Endothelial cell of umbilical vein (primary cell): ENCODE measurements at regions not wholly inside any gene's neighbourhood (a gene's known extent, or its start where the extent isn't known, plus 50 kb on each side); places are given as distances from the start of the nearest gene placed in this dataset.

Source experiments
- BruUV-seq: library from RNA; stranded (reverse); fragments of 400-500 nt; replicated peaks from 2 replicates; lab custom pipeline; 2021; lab: Mats Ljungman, UMichigan
- CTCF ChIA-PET: fragments of 300-600, 350-600 bp; sonication (Branson Sonifier 250); formaldehyde crosslinking; loops from one replicate; lab custom pipeline; 2021; ENCODE audit warnings: antibody characterized with exemption, inconsistent platforms; lab: Charles Lee
- POLR2A ChIA-PET: fragments of 300-600, 350-600 bp; sonication (Branson Sonifier 250); formaldehyde crosslinking; loops from one replicate; lab custom pipeline; 2021; ENCODE audit warnings: antibody characterized with exemption, inconsistent platforms; lab: Charles Lee
- DNase-seq: peaks from one replicate; pipeline ENCODE4 v3.0.0-alpha.2; 2011; ENCODE audit warnings: low read depth, low spot score
- FAIRE-seq: peaks from 2 replicates; lab custom pipeline; 2011; peaks lifted over from hg19 to GRCh38; lab: Jason Lieb, UNC
- H2AFZ ChIP-seq: 2 replicates; pipeline ENCODE4 v1.6.0; 2012; ENCODE audit warnings: low read depth, low read length, control low read depth, inconsistent platforms
- H3K27ac ChIP-seq: 2 replicates; pipeline ENCODE4 v1.5.1; 2011; ENCODE audit warnings: low read depth, mild to moderate bottlenecking, control low read depth, low read length, moderate library complexity; ENCODE audit not compliant: insufficient read depth
- H3K27me3 ChIP-seq, 2 experiments: 2 replicates each; pipeline versions ENCODE4 v1.6.0 to v1.6.1; 2011; ENCODE audit warnings: low read length in 2 of 2, mixed read lengths in 1 of 2; ENCODE audit not compliant: control insufficient read depth in 2 of 2, insufficient read depth in 2 of 2
- H3K36me3 ChIP-seq, 2 experiments: 2 replicates in 1 of 2; 3 replicates in 1 of 2; pipeline ENCODE4 v1.5.1; 2011; ENCODE audit warnings: low read length in 2 of 2, mild to moderate bottlenecking in 1 of 2, moderate library complexity in 1 of 2; ENCODE audit not compliant: control insufficient read depth in 2 of 2, insufficient read depth in 2 of 2; ENCODE audit errors: extremely low read depth in 1 of 2
- H3K4me1 ChIP-seq: 3 replicates; pipeline ENCODE4 v1.5.1; 2011; ENCODE audit warnings: mild to moderate bottlenecking, low read length; ENCODE audit not compliant: control insufficient read depth, insufficient read depth; ENCODE audit errors: extremely low read depth
- H3K4me2 ChIP-seq: 2 replicates; pipeline ENCODE4 v1.6.1; 2011; ENCODE audit warnings: low read length, control low read depth, mixed read lengths; ENCODE audit not compliant: insufficient read depth
- H3K4me3 ChIP-seq, 3 experiments: fragments of 200-600 bp in 1 of 3; sonication (generic), shearing (Covaris generic) in 1 of 3; replicated peaks in 1 of 3; 2 replicates each; pipeline ENCODE4 v1.5.1; 2011 to 2016; ENCODE audit warnings: control low read depth in 3 of 3, low read length in 3 of 3, mild to moderate bottlenecking in 2 of 3, inconsistent platforms in 1 of 3, low read depth in 1 of 3, moderate library complexity in 1 of 3; ENCODE audit not compliant: insufficient read depth in 1 of 3
- H3K79me2 ChIP-seq: 2 replicates; pipeline ENCODE4 v1.6.0; 2012; ENCODE audit warnings: low read length, inconsistent platforms; ENCODE audit not compliant: control insufficient read depth, insufficient read depth
- H3K9ac ChIP-seq: replicated peaks from 2 replicates; pipeline ENCODE3; 2011; ENCODE audit warnings: low read length, control low read depth; ENCODE audit not compliant: insufficient read depth; ENCODE audit errors: extremely low read depth
- H3K9me1 ChIP-seq: replicated peaks from 3 replicates; pipeline ENCODE4 v1.6.0; 2011; ENCODE audit warnings: mild to moderate bottlenecking, low read length; ENCODE audit not compliant: control insufficient read depth, insufficient read depth; ENCODE audit errors: extremely low read depth
- H3K9me3 ChIP-seq: replicated peaks from 2 replicates; pipeline ENCODE4 v1.5.1; 2012; ENCODE audit warnings: low read length, inconsistent platforms; ENCODE audit not compliant: control insufficient read depth, insufficient read depth
- H4K20me1 ChIP-seq: replicated peaks from 2 replicates; pipeline ENCODE3; 2011; ENCODE audit warnings: mild to moderate bottlenecking, low read length; ENCODE audit not compliant: control insufficient read depth, insufficient read depth; ENCODE audit errors: extremely low read depth
- CTCF ChIP-seq, 2 donors: IDR thresholded peaks; 1 replicate in 1 of 2; 2 replicates in 1 of 2; pipeline ENCODE4 v1.5.1; 2011; ENCODE audit warnings: low read length in 2 of 2, mild to moderate bottlenecking in 2 of 2, moderate library complexity in 2 of 2, control low read depth in 1 of 2, inconsistent platforms in 1 of 2, low read depth in 1 of 2; ENCODE audit not compliant: insufficient read depth in 1 of 2; ENCODE audit errors: extremely low read depth in 1 of 2
- EZH2 ChIP-seq: IDR thresholded peaks from 2 replicates; pipeline ENCODE4 v1.6.1; 2012; ENCODE audit warnings: borderline replicate concordance, low read depth, mild to moderate bottlenecking, moderate library complexity, low read length, inconsistent platforms; ENCODE audit not compliant: severe bottlenecking
- FOS ChIP-seq: IDR thresholded peaks from 2 replicates; pipeline ENCODE4 v1.6.1; 2011; ENCODE audit warnings: mild to moderate bottlenecking, low read length, moderate library complexity, borderline replicate concordance; ENCODE audit not compliant: insufficient read depth
- GATA2 ChIP-seq: IDR thresholded peaks from 2 replicates; pipeline ENCODE4 v1.7.0; 2011; ENCODE audit warnings: low read depth, mild to moderate bottlenecking, moderate library complexity, mixed read lengths, low read length; ENCODE audit not compliant: insufficient read length, insufficient read depth
- JUN ChIP-seq: IDR thresholded peaks from 2 replicates; pipeline ENCODE4 v1.6.1; 2011; ENCODE audit warnings: borderline replicate concordance, low read depth; ENCODE audit not compliant: insufficient read length, insufficient read depth
- MAX ChIP-seq: IDR thresholded peaks from 2 replicates; pipeline ENCODE4 v1.6.1; 2011; ENCODE audit not compliant: insufficient read depth, insufficient read length
- MYC ChIP-seq: IDR thresholded peaks from one replicate; pipeline ENCODE4 v1.6.1; 2011; ENCODE audit warnings: mild to moderate bottlenecking, low read depth, low read length
- POLR2A ChIP-seq: IDR thresholded peaks from 2 replicates; pipeline ENCODE4 v1.6.1; 2012; ENCODE audit warnings: low read depth, mild to moderate bottlenecking, control low read depth, low read length
- POLR2AphosphoS5 ChIP-seq: IDR thresholded peaks from 2 replicates; pipeline ENCODE4 v1.6.1; 2012; ENCODE audit warnings: low read depth, mild to moderate bottlenecking, control low read depth, low read length, moderate library complexity; ENCODE audit not compliant: insufficient read depth
- dilution Hi-C: fragments of 300-500 bp; cut with MboI; formaldehyde crosslinking; loops from one replicate; pipeline ENCODE4 v1.15.0; 2019; ENCODE audit warnings: low sequenced_read_pairs; ENCODE audit not compliant: extremely low pct_ligation_motif_present
- intact Hi-C: fragments of 100-400 bp; cut with micrococcal nuclease; formaldehyde crosslinking; loops from one replicate; pipeline ENCODE4 v1.10.0; 2022

- TF ChIP-seq POLR2AphosphoS5 (no peak), POLR2A (no peak), MAX (no peak), CTCF (IDR thresholded peaks at IDR 0.05; ENCODE audit: extremely low read depth in 1 of 2, insufficient read depth in 1 of 2, low read depth in 1 of 2, low read length in 2 of 2) (no peak), JUN (no peak), EZH2 (no peak), FOS (no peak), MYC (no peak), GATA2 (no peak)
- Histone ChIP-seq H3K4me3 (no peak overlapping the region), H3K9ac (no peak overlapping the region), H3K27ac (no peak overlapping the region), H3K4me1 (no peaks in the 10 kb centered on the region), H3K79me2 (no peaks in the 10 kb centered on the region), H3K9me3 (no peaks in the 10 kb centered on the region), H3K36me3 (no peaks in the 10 kb centered on the region), H3K4me2 (no peak overlapping the region), H2AFZ (no peak overlapping the region), H3K9me1 (no peaks in the 10 kb centered on the region), H4K20me1 (no peaks in the 10 kb centered on the region), H3K27me3 (no peaks in the 10 kb centered on the region)
- BruUV-seq, result no TSS peak
- intact Hi-C loops (no loop called here), dilution Hi-C loops (no loop called here)
- DNase-seq (no peak), FAIRE-seq (no peak)
- POLR2A ChIA-PET, result no interaction called here
- CTCF ChIA-PET, result no interaction called here
Observed at GRCh38 chr4:129978315-129978714, 882.4 kb downstream of the C4orf33 start.
